ENCODE measurements at regions not wholly inside any gene's neighbourhood (a gene's known extent, or its start where the extent isn't known, plus 50 kb on each side); places are given as distances from the start of the nearest gene placed in this dataset.

- no peak overlapping the region for H4K5ac ChIP-seq (ENCODE audit: insufficient read length, low read depth, low read length)
- no peak overlapping the region for H3K27ac ChIP-seq (ENCODE audit: low read depth, low read length)
- 77% methylated on average over 6 of the region's 6 CpGs; no CpG with 5 or more reads in 1 of the 2 experiments for WGBS, 2 experiments (ENCODE audit: extremely low coverage in 1 of 2, insufficient coverage in 1 of 2, insufficient read length in 1 of 2, insufficient replicate concordance in 2 of 2, low coverage in 1 of 2, low lambda C conversion rate in 2 of 2, missing lambda C conversion rate in 1 of 2)
- TF ChIP-seq BRCA1 (IDR thresholded peaks at IDR 0.05; ENCODE audit: low read depth, low read length) (no peak), TEAD4 (IDR thresholded peaks at IDR 0.05; ENCODE audit: low read depth, low read length) (no peak), BCL11A (IDR thresholded peaks at IDR 0.05; ENCODE audit: low read depth in 2 of 2, low read length in 2 of 2) (no peak), ATF2 (IDR thresholded peaks at IDR 0.05; ENCODE audit: low read length) (no peak), SP2 (IDR thresholded peaks at IDR 0.05; ENCODE audit: low read length) (no peak), POU5F1 (IDR thresholded peaks at IDR 0.05; ENCODE audit: low read depth, low read length) (no peak), SIX5 (IDR thresholded peaks at IDR 0.05; ENCODE audit: low read depth, low read length) (no peak), NANOG (IDR thresholded peaks at IDR 0.05; ENCODE audit: insufficient read depth, low read depth, low read length, poor library complexity, severe bottlenecking) (no peak), PHF8 (conservative IDR thresholded peaks at IDR 0.05; ENCODE audit: low read depth, low read length) (no peak), RAD21 (IDR thresholded peaks at IDR 0.05 in 1 of 2, conservative IDR thresholded peaks at IDR 0.05 in 1 of 2; ENCODE audit: low read depth in 2 of 2, low read length in 2 of 2) (no peak)
These were observed 189.3 kb upstream of the ARG1 start for GRCh38 chr6:131383421-131384411.

More at GRCh38 chr6:131383421-131384411, 189.3 kb upstream of the ARG1 start:
- Histone ChIP-seq H3K4me3 (ENCODE audit: extremely low read depth in 1 of 4, insufficient read depth in 2 of 4, low read depth in 3 of 4, low read length in 4 of 4) (no peak overlapping the region), H3K18ac (ENCODE audit: extremely low read depth, low read length) (no peak overlapping the region), H2AK5ac (ENCODE audit: low read depth, low read length) (no peak overlapping the region), H3K4me1 (replicated peaks in 1 of 4; ENCODE audit: control insufficient read depth in 3 of 4, insufficient read depth in 4 of 4, low read length in 3 of 4) (peaks cover 0 to 3% (median 0%) of the 10 kb centered on the region in 4 experiments; a peak in 2 of 7 replicates), H2BK120ac (replicated peaks; ENCODE audit: low read depth, low read length) (no peak overlapping the region), H3K56ac (replicated peaks; ENCODE audit: insufficient read length, low read depth, low read length) (no peak overlapping the region), H4K91ac (replicated peaks; ENCODE audit: insufficient read length, low read length) (peak overlapping the region; percentile 38), H3K4ac (replicated peaks; ENCODE audit: insufficient read length, low read depth, low read length) (no peak overlapping the region), H3K4me2 (ENCODE audit: insufficient read depth in 1 of 2, low read depth in 2 of 2, low read length in 2 of 2) (no peak overlapping the region), H2BK5ac (ENCODE audit: low read depth, low read length) (no peak overlapping the region), H3K36me3 (ENCODE audit: control insufficient read depth in 2 of 4, insufficient read depth in 4 of 4, low read length in 3 of 4) (no peaks in the 10 kb centered on the region; a peak in 1 of 8 replicates), H3K9me3 (ENCODE audit: insufficient read depth in 2 of 2, low read depth in 1 of 2, low read length in 1 of 2) (no peaks in the 10 kb centered on the region), H3K14ac (ENCODE audit: insufficient read length) (no peak overlapping the region), H3K27me3 (replicated peaks in 1 of 4; ENCODE audit: control insufficient read depth in 3 of 4, extremely low read depth in 1 of 4, insufficient read depth in 3 of 4, low read length in 3 of 4) (no peaks in the 10 kb centered on the region; a peak in 1 of 7 replicates), H2AFZ (ENCODE audit: low read length) (no peak overlapping the region), H3K23ac (ENCODE audit: insufficient read length) (no peak overlapping the region), H2BK12ac (ENCODE audit: low read depth, low read length) (no peak overlapping the region), H3K79me2 (ENCODE audit: control insufficient read depth in 1 of 2, insufficient read depth in 2 of 2, low read length in 2 of 2) (no peaks in the 10 kb centered on the region), H2BK20ac (ENCODE audit: low read length) (no peak overlapping the region; the same call in 1 of the 2 replicates), H3K23me2 (ENCODE audit: low read depth, low read length) (no peaks in the 10 kb centered on the region; the same call in 1 of the 2 replicates), H4K8ac (ENCODE audit: extremely low read depth, insufficient read depth, low read length) (no peak overlapping the region), H2BK15ac (ENCODE audit: low read length) (no peak overlapping the region; the same call in 1 of the 2 replicates), H3K79me1 (ENCODE audit: low read depth, low read length) (no peaks in the 10 kb centered on the region), H4K20me1 (replicated peaks in 1 of 2; ENCODE audit: control insufficient read depth in 1 of 2, insufficient read depth in 2 of 2, low read length in 2 of 2) (no peaks in the 10 kb centered on the region), H3K9ac (replicated peaks in 1 of 4; ENCODE audit: extremely low read depth in 1 of 4, low read depth in 3 of 4, low read length in 3 of 4) (no peak overlapping the region)
- no peak for FAIRE-seq
- POLR2A ChIA-PET (ENCODE audit: partially characterized antibody) = no interaction called here
- DNase-seq (ENCODE audit: low read depth in 1 of 2, low spot score in 2 of 2) = no peak
- CTCF ChIA-PET (ENCODE audit: partially characterized antibody) = interaction anchor here (0.7 to 1.5 kb wide), 6 partner anchors 13 to 201 kb away, joined by 3 to 6 read pairs (median 4); no protein-coding TSS in a partner anchor
